IMR-90 (cell line): ENCODE measurements at regions not wholly inside any gene's neighbourhood (a gene's known extent, or its start where the extent isn't known, plus 50 kb on each side); places are given as distances from the start of the nearest gene placed in this dataset.

Experiments used
- BHLHE40 ChIP-seq: fragments of 150-350 bp; IDR thresholded peaks from 2 replicates; pipeline ENCODE4 v1.6.1; 2016; ENCODE audit warnings: mild to moderate bottlenecking, low read depth, low read length
- CEBPB ChIP-seq: IDR thresholded peaks from 2 replicates; pipeline ENCODE4 v1.6.1; 2012; ENCODE audit warnings: low read depth, low read length, improper control_type of control experiment
- FOS ChIP-seq: fragments of 150-350 bp; IDR thresholded peaks from 2 replicates; pipeline ENCODE4 v1.6.1; 2016; ENCODE audit warnings: low read depth, low read length
- POLR2A ChIP-seq: IDR thresholded peaks from 2 replicates; pipeline ENCODE4 v1.6.1; 2012; ENCODE audit warnings: mild to moderate bottlenecking, low read depth, low read length
- SMC3 ChIP-seq: fragments of 150-350 bp; IDR thresholded peaks from 2 replicates; pipeline ENCODE4 v1.6.1; 2016; ENCODE audit warnings: low read depth, mild to moderate bottlenecking, antibody characterized with exemption, low read length, moderate library complexity
- TF ChIP-seq, protein P1 (sequence below): conservative IDR thresholded peaks from 2 replicates; pipeline ENCODE4 v1.5.1; 2012; ENCODE audit warnings: mild to moderate bottlenecking, low read depth, low read length, improper control_type of control experiment

GRCh38 chr2:190791976-190792575, 88.5 kb upstream of the GLS start:
- TF ChIP-seq, protein P1, sequence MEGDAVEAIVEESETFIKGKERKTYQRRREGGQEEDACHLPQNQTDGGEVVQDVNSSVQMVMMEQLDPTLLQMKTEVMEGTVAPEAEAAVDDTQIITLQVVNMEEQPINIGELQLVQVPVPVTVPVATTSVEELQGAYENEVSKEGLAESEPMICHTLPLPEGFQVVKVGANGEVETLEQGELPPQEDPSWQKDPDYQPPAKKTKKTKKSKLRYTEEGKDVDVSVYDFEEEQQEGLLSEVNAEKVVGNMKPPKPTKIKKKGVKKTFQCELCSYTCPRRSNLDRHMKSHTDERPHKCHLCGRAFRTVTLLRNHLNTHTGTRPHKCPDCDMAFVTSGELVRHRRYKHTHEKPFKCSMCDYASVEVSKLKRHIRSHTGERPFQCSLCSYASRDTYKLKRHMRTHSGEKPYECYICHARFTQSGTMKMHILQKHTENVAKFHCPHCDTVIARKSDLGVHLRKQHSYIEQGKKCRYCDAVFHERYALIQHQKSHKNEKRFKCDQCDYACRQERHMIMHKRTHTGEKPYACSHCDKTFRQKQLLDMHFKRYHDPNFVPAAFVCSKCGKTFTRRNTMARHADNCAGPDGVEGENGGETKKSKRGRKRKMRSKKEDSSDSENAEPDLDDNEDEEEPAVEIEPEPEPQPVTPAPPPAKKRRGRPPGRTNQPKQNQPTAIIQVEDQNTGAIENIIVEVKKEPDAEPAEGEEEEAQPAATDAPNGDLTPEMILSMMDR, result no peak
- TF ChIP-seq POLR2A (no peak), FOS (no peak), CEBPB (no peak), BHLHE40 (no peak), SMC3 (no peak)
